CMK (cell line): ENCODE measurements at regions not wholly inside any gene's neighbourhood (a gene's known extent, or its start where the extent isn't known, plus 50 kb on each side); places are given as distances from the start of the nearest gene placed in this dataset.

Source experiments
- DNase-seq: peaks from one replicate; pipeline ENCODE4 v3.0.0-alpha.2; 2010; ENCODE audit warnings: low read depth

DNA sequence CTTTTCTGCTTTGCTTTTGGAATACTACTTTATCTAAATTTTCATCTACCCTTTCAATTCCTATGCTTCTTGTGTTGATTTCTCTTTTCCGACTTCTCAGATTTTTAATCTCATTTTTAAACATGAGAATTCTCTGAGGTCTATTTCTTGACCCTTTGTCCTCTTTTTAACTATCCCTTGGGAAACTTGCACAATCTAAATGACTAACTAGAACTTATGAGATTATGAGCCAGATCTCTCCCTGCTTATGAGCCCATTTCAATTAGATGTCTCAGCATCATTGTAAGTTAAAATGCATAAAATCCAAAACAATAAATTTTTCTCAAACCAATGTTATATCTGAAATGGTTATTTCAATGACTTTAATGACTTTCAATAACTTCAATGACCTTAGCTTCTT, 296.9 kb upstream of the AGTR1 start:
- DNase-seq: no peak

GRCh38 chr3:148408667-148409066, 289.0 kb upstream of the AGTR1 start:
- DNase-seq: no peak

DNA sequence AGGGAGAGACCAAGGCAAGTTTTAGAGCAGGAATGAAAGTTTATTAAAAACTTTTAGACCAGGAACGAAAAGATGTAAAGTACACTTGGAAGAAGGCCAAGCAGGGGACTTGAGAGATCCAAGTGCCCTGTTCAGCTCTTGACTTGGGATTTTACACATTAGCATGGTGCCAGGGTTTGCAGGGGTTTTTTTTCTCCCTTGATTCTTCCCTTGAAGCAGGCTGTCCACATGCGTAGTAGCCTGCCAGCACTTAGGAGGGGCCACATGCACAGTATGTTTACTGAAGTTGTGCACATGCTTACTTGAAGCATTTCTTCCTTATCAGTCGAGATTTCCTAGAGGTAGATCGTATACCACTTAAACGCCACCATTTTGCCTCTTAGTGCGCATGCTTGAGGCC, 277.5 kb upstream of the AGTR1 start:
- DNase-seq: no peak

DNA sequence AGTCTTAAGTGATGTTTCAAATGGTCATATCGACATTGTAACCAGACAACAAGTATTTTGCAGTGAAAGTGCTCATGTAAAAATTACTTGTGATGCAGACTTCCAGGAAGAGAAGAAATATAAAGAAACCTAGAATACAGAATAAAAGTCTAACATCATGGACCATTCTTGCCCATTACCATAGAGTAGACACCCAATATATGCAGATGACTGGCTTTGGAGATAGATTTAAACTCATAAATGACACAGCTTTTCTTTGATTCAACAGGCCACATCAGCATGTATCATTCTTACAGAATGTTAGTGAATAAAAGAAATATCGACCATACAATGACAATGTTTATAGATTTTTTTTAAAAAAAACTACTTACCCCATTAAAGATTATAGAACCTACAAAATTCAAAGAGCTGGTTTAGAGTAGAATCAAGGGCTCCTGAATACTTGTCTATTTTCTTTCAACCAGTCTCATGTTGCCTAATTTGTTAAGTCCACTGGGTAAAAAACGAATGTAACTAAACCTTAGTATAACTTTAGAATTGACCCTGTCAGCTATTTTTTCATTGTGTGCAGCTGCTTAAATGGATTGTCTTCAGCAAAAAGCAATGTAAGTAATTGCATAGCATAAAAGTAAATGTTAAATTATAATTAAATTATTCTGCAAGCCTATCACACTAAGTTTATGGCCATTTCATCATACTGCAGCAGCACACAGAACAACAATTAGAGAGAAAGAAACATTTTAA, 268.7 kb upstream of the AGTR1 start:
- no peak for DNase-seq

- no peak for DNase-seq
Observed at GRCh38 chr3:148433665-148434064, 264.0 kb upstream of the AGTR1 start.

GRCh38 chr3:148435534-148435933, 262.2 kb upstream of the AGTR1 start:
- no peak for DNase-seq

DNA sequence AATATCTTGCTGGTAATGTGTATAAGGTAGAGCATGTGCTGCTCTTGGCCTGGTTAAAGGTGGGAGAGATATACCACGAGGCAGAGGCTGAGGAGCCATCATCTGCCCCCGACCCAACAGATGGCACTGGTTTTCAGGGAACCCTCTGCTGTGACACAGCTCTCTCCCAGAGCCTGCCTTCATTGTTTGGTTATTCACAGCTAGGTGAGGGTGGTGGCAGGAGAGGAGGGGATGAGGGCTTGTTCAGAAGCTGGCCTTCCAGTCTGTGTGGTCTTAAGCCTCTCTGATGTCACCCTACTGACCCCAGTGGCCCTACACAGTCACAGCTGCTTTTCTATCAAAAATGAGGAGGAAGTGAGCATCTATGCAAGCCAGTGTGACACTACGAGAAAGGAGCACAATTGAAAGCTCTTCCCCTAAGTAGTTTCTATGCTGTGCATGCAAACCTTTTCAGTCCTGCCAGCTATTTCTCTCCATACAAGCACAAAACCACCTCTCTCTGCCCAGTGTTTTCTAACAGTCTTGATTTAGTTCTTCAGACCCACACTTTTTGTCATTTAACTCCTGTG, 258.4 kb upstream of the AGTR1 start:
- DNase-seq: no peak

DNA sequence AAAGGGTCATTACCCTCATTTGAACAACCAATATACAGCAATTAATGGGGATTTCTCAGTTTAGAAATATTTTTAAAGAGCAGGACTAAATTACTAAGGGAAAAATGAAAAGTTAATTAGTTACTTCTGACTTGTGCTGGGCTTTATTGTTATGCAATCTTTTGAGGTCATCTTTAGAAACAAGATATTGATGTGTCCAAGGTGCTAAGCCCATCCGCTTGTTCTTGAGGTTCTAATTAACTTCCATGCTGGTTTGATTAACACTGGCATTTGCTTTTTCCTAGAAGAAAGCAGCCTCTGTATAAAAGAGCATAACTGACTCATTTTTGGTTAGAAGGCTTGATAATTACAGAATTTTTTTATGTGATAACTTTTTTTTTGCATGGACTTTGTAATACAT, 256.5 kb upstream of the AGTR1 start:
- no peak for DNase-seq

DNA sequence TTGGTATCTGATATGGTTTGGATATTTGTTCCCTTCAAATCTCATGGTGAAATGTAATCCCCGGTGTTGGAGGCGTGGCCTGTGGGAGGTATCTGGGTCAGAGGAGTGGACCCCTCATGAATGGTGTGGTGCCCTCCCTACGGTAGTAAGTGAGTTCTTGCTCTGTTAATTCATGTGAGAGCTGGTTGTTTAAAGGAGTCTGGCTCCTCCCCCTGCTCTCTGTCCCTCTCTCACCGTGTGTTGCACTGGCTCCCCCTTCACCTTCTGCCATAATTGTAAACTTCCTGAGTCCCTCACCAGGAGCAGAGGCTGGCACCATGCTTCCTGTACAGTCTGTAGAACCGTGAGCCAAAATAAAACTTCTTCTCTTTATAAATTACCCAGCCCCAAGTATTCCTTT, 246.9 kb upstream of the AGTR1 start:
- DNase-seq: no peak

DNA sequence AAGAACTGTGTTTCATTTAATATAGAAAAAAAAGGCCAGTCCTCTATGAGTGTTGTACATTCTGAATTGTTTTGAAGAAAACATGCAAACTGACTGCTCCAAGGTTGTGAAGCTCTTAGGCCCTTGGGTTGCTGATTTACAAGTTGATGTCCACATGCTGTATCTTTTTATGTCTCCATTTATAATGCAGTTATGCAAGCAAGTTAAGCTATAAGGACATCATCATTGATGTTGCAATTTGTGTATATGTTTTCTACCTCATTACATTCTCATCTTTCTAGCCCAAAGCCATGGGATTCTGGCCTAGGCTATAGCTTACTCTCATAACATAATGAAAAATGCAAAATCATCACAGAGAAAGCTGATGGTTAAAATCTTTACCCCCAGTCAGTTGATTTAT, 245.7 kb upstream of the AGTR1 start:
- DNase-seq: no peak

GRCh38 chr3:148453781-148454191, 243.9 kb upstream of the AGTR1 start:
- no peak for DNase-seq

DNA sequence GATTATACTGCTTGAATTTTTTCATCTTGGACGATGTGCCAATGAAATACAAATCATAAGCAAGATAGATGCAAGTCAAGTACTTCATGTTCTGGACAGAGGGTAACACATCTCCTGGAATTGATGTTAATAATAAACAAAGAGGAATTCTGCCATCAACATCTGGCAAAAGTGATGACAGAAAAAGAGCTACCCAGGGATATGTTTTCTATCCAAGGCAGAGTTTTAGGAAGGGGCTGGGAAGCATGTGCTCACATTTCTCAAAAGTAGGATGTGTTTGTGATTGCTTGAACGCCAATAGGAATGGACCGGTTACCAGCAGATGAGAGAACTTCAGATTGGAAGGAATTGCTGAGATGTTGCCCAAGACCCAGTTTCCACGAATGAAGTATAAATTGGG, 242.6 kb upstream of the AGTR1 start:
- no peak for DNase-seq

DNA sequence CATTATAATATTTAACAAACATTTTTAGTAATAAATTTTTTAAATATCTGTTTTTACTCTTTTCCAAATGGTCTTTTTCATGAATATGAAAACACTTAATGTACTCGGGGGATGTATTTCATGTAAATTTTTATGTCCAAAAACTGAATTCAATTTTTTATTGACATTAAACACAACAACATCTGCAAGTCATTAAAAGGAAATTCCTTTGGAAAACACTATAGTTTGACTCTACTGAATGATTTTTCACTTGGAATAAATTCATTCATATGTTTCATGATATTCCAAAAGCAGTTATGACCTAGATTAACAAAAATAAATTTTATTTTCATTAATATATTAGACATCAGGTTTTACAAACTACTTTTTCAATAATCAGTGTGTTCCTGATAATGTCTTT, 239.8 kb upstream of the AGTR1 start:
- DNase-seq: no peak

DNA sequence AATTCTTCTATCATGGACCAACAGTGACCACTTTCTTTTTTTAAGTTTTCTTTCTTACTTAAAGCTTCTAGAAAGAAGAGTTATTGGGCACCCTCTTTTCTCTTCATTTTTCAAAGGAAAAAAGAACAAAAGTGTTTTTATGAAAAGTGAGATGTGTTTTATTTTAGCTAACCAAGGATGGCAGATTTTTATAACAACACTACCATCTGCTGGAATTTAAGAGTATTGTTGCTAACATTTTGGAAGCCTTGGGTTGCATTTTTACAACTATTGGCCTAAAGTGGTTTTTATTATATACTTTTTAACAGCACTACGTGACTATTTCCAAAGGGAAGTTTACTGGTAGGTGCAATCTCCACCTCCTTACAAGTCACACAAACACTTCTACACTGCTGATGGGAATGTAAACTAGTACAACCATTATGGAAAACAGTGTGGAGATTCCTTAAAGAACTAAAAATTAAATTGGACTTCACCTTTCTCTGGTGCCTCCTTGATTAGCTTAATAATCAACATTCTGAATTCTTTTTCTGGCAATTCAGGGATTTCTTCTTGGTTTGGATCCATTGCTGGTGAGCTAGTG, 237.7 kb upstream of the AGTR1 start:
- DNase-seq: no peak

DNA sequence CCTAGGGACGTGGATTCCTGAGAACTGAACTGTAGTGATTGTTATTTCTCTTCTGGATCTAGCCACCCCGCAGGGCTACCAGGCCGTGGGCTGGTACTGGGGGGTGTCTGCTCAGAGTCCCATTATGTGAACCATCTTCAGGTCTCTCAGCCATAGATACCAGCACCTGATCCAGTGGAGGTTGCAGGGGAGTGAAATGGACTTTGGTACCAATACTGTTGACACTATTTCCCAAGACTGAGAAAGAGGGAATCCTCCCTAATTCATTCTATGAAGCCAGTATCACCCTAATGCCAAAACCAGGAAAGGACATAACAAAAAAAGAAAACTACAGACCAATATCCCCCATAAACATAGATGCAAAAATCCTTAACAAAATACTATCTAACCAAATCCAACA, 237.0 kb upstream of the AGTR1 start:
- no peak for DNase-seq

- DNase-seq: no peak
Observed at GRCh38 chr3:148464246-148464645, 233.5 kb upstream of the AGTR1 start.

DNA sequence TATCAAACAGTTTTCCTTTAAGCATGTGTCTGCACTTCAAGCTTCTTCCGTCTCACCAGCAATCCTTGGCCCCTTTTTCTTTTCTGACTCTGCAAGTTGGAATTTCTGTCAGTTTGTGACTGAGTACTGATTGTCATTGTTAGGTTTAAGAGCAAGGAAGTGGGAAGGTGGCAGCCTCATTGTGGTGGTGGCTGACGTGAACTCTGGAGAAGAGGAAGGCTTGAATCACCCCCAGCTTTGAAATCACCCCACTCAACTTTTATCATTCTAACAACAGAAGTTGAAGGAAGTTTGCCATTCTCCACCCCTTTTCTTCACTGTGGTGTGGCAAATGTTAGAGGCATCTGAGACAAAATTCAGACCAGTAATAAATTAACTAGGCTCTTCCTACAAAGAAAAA, 231.6 kb upstream of the AGTR1 start:
- DNase-seq: peak; percentile 4

DNA sequence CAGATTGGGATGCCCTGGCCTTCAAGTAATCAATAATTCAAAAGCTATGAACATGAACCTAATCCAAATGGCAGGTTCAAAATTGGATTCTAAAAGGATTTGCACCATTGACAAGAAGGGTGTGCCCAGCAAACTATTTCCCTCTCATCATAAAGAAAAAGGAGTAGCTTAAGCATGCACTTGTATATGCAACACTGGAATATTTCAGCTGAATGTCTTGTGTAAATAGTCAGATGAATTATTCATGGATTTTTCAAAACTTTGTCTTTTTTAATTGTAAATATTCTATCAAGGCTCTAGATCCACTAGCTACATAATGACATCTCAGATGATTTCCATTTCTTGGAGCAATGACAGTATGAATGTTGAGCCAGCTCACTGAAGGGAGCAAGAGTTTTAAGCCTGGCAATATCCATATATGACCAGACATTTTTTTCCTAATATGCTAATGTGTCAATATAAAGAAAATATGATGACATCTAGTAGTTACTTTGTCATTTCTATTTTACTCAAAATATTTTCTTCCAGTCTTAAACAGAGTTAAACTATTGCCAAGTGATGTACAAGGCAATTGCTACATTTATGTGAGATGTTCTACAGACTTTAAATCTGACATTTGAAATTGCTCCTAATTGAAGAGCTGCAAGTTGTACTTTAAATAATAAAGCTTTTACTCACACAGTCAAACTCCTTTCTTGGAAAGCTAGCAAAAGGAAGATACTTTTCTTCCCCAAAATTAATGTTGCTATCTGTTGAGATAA, 230.5 kb upstream of the AGTR1 start:
- no peak for DNase-seq

DNA sequence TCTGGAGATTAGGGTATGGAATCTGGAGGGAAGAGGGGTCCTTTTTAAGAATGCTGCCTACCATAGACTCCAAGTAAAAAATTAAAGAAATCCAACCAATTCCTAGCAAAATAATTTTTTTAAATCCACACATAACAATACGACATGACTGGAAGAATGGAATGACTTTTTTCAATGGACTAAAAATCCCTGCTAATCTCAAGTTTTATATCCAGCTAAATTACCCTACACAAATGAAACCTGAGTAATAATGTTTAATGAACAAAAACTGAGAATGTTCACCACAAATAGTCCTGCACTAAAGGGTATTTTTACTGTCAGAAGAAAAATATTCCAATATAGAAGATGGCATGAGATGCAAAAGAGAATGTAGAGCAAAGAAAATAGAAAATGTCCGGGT, 220.3 kb upstream of the AGTR1 start:
- DNase-seq: no peak

- DNase-seq: no peak
Observed at GRCh38 chr3:148493631-148494030, 204.1 kb upstream of the AGTR1 start.

- no peak for DNase-seq
Observed at GRCh38 chr3:148494451-148494850, 203.3 kb upstream of the AGTR1 start.

DNA sequence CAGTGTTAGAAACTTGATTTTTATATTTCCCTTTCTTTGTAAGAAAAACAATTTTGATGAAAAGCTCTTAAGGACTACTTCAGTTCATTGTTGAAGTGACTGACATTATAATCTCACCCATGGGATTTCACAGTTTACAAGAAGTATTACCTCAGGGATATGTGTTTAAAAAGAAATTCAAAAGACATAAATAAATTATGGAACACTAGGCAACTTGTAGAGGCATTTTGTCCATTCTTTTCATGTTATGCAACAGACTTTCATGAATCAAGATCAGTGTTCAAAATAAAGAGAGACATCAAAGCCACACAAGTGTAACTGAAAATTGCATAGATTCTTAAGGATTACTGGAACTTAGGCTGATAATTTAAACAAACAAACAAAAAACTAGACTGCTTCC, 196.8 kb upstream of the AGTR1 start:
- DNase-seq: no peak

DNA sequence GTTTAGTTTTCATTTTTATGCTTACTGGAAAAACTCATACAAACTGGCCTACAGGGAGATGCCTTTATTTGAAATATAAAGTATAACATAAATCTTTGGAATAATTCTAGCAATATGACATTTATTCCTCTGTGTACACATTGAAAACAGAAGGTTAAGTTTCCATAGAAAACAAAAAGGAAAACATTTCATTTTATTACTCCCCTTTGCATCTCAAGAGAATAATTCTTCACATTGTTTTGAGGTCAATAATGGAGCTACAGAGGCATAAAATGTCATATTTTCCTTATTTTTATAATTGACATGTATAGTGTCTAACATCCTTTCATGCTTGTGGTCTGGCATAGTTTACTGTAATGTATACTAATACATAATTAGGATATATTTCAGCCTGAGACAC, 187.6 kb upstream of the AGTR1 start:
- DNase-seq: no peak
